ENCODE measurements at regions not wholly inside any gene's neighbourhood (a gene's known extent, or its start where the extent isn't known, plus 50 kb on each side); places are given as distances from the start of the nearest gene placed in this dataset.

DNA sequence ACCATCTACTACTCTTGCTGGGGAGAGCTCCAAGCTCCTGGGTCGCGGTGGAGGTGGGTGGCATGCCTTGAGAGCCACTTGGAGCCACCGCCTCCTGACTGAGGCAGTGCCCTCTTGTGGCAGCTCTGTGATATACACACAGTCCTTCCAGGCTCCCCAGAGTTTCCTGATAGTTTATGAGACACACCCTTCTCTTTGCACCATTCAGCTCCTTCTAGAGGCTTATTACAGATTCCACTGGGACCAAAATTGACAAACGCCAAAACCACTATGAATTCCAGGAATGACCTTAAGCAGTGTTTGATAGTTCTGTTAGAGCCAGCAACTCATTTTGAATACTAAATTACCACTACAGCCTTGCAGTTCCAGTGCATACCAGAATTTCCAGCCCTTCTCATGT, 170.1 kb upstream of the CDH13 start (continued):
- TF ChIP-seq ZNF280D (CRISPR knock-in tag; IDR thresholded peaks at IDR 0.05) (no peak), ZNF468 (CRISPR knock-in tag; IDR thresholded peaks at IDR 0.05) (no peak), RXRB (CRISPR knock-in tag; IDR thresholded peaks at IDR 0.05; ENCODE audit: borderline replicate concordance) (no peak), ZNF704 (CRISPR knock-in tag; IDR thresholded peaks at IDR 0.05; ENCODE audit: borderline replicate concordance) (no peak)

DNA sequence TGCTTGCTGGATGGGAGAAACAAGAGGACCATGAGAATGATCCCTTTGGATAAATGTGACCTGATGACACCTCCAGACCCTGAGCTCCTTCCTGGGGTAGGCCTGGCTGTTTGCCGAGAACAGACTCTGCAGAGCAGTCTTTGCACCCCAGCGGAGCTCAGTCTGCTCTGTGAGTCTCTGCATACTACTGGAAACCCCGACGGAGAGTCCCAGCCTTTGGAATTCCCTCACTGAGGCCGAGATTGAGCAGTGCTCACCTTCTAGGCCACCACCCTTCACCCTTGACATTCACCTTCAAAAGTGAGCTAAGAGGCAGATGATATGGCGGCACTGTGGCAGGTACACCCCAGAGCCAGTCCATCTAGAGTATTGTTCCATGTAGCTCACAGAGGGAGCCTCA, 172.2 kb upstream of the CDH13 start:
- ATAC-seq (no peak), FAIRE-seq (no peak), DNase-seq (ENCODE audit: low spot score) (no peak)
- intact Hi-C loops (cut with micrococcal nuclease; ENCODE audit: unreplicated experiment) (loop anchor here (10.0 kb wide), 1 partner anchor 130 kb away; no protein-coding TSS in a partner anchor), in situ Hi-C loops (cut with HindIII; ENCODE audit: extremely low pct_ligation_motif_present, low pct_unique_long_range_greater_than_20kb) (loop anchor here (25.0 kb wide), 1 partner anchor 192 kb away; no protein-coding TSS in a partner anchor)
- Histone ChIP-seq H3K36me3 (replicated peaks in 1 of 2; ENCODE audit: control insufficient read depth in 1 of 2, insufficient read depth in 2 of 2, low read length in 2 of 2) (no peaks in the 10 kb centered on the region), H3K4me1 (ENCODE audit: insufficient read depth, low read length) (no peaks in the 10 kb centered on the region), H3K4me2 (ENCODE audit: low read depth, low read length) (no peak overlapping the region), H3K9ac (ENCODE audit: insufficient read depth, low read depth, low read length) (no peak overlapping the region), H2AFZ (ENCODE audit: low read length) (no peak overlapping the region), H4K20me1 (ENCODE audit: insufficient read depth, low read length) (no peaks in the 10 kb centered on the region), H3K79me2 (ENCODE audit: insufficient read depth, low read length) (no peaks in the 10 kb centered on the region), H3K27ac (ENCODE audit: extremely low read length, insufficient read depth, low read length) (no peak overlapping the region), H3K4me3 (replicated peaks in 1 of 3; ENCODE audit: insufficient read depth in 1 of 3, low read depth in 2 of 3, low read length in 3 of 3) (no peak overlapping the region), H3K9me3 (ENCODE audit: low read length) (no peaks in the 10 kb centered on the region), H3K27me3 (ENCODE audit: control insufficient read depth in 1 of 2, insufficient read depth in 2 of 2, low read length in 2 of 2) (peaks cover 0 to 13% of the 10 kb centered on the region in 2 experiments; a peak in 2 of 5 replicates)
- ChIA-PET POLR2A (no interaction called here), CTCF (ENCODE audit: low intra/inter-chr PET ratio, low total read pairs) (no interaction called here)
- BruUV-seq (replicated peaks), result no TSS peak
- 9% methylated on average over 6 of the region's 6 CpGs for WGBS (ENCODE audit: low lambda C conversion rate)
- TF ChIP-seq ZNF800 (CRISPR knock-in tag; IDR thresholded peaks at IDR 0.05) (no peak), ZNF569 (CRISPR knock-in tag; IDR thresholded peaks at IDR 0.05; ENCODE audit: borderline replicate concordance) (no peak), ZNF570 (CRISPR knock-in tag; IDR thresholded peaks at IDR 0.05; ENCODE audit: borderline replicate concordance) (no peak), ZNF331 (CRISPR knock-in tag; IDR thresholded peaks at IDR 0.05) (no peak), IKZF4 (CRISPR knock-in tag; IDR thresholded peaks at IDR 0.05; ENCODE audit: borderline replicate concordance, low read depth, not compliant biosample characterization) (no peak), SALL2 (CRISPR knock-in tag; IDR thresholded peaks at IDR 0.05) (no peak), CBX2 (IDR thresholded peaks at IDR 0.05; ENCODE audit: low read depth, low read length) (no peak), CBX2 (CRISPR knock-in tag; IDR thresholded peaks at IDR 0.05; ENCODE audit: low read depth) (no peak), FOSL2 (CRISPR knock-in tag; IDR thresholded peaks at IDR 0.05) (no peak), MEIS2 (CRISPR knock-in tag; IDR thresholded peaks at IDR 0.05) (no peak), TAF1 (CRISPR knock-in tag; IDR thresholded peaks at IDR 0.05) (no peak), ZNF33A (CRISPR knock-in tag; IDR thresholded peaks at IDR 0.05; ENCODE audit: borderline replicate concordance) (no peak), ZNF615 (CRISPR knock-in tag; IDR thresholded peaks at IDR 0.05; ENCODE audit: borderline replicate concordance) (no peak)
